LNCaP clone FGC (cell line): ENCODE measurements at regions not wholly inside any gene's neighbourhood (a gene's known extent, or its start where the extent isn't known, plus 50 kb on each side); places are given as distances from the start of the nearest gene placed in this dataset.

Experiments used
- DNase-seq: peaks from one replicate; pipeline ENCODE4 v3.0.0-alpha.2; 2011; ENCODE audit warnings: low read depth
- H3K4me3 ChIP-seq: 2 replicates; pipeline ENCODE4 v1.5.1; 2011; ENCODE audit warnings: mild to moderate bottlenecking, low read depth, low read length, control low read depth
- CTCF ChIP-seq: IDR thresholded peaks from 2 replicates; pipeline ENCODE4 v1.5.1; 2012; ENCODE audit warnings: mild to moderate bottlenecking; ENCODE audit not compliant: control insufficient read depth, insufficient read depth; ENCODE audit errors: extremely low read depth

GRCh38 chr3:30140356-30141075 lies 465.9 kb upstream of the TGFBR2 start:
- TF ChIP-seq CTCF, result no peak
- DNase-seq, result no peak
- H3K4me3 ChIP-seq, result no peak overlapping the region

- DNase-seq, result no peak
- no peak for TF ChIP-seq CTCF
- H3K4me3 ChIP-seq, result no peak overlapping the region
These were observed 465.2 kb upstream of the TGFBR2 start for GRCh38 chr3:30141178-30141581.

GRCh38 chr3:30141927-30142326 lies 464.5 kb upstream of the TGFBR2 start:
- no peak for TF ChIP-seq CTCF
- no peak for DNase-seq
- no peak overlapping the region for H3K4me3 ChIP-seq

GRCh38 chr3:30142946-30143345 lies 463.5 kb upstream of the TGFBR2 start:
- DNase-seq, result no peak
- TF ChIP-seq CTCF, result no peak
- H3K4me3 ChIP-seq, result no peak overlapping the region

- no peak for DNase-seq
- H3K4me3 ChIP-seq, result no peak overlapping the region
- no peak for TF ChIP-seq CTCF
These were observed 461.1 kb upstream of the TGFBR2 start for GRCh38 chr3:30145281-30145680.

- no peak for TF ChIP-seq CTCF
- H3K4me3 ChIP-seq, result no peak overlapping the region
- DNase-seq, result no peak
These were observed 459.4 kb upstream of the TGFBR2 start for GRCh38 chr3:30146978-30147377.

- TF ChIP-seq CTCF, result no peak
- H3K4me3 ChIP-seq, result no peak overlapping the region
- DNase-seq, result no peak
These were observed 451.5 kb upstream of the TGFBR2 start for GRCh38 chr3:30154853-30155252.
